ENCODE measurements at regions not wholly inside any gene's neighbourhood (a gene's known extent, or its start where the extent isn't known, plus 50 kb on each side); places are given as distances from the start of the nearest gene placed in this dataset.
"Not testable (repeated sequence)": the region's sequence is repeated elsewhere in the genome, so short reads cannot be mapped to it uniquely, and the experiment has no call there.

- no peak overlapping the region for H3K9ac ChIP-seq (ENCODE audit: low read length)
- no peaks in the 10 kb centered on the region for H3K27me3 ChIP-seq (ENCODE audit: control insufficient read depth, insufficient read depth, low read length)
These were observed 99.9 kb downstream of the ANKRD18B start for GRCh38 chr9:33623658-33624586.

GRCh38 chr9:33628318-33628717 is 104.3 kb downstream of the ANKRD18B start:
- H3K9ac ChIP-seq (ENCODE audit: low read length); H3K27me3 ChIP-seq (ENCODE audit: control insufficient read depth, insufficient read depth, low read length); H3K9me3 ChIP-seq (ENCODE audit: control insufficient read depth, low read length); H3K36me3 ChIP-seq (ENCODE audit: control insufficient read depth, insufficient read depth, low read length); H3K4me3 ChIP-seq (ENCODE audit: low read length); H3K4me1 ChIP-seq (ENCODE audit: control insufficient read depth, insufficient read depth, low read length): not testable (repeated sequence)

More at GRCh38 chr9:33623658-33624586, 99.9 kb downstream of the ANKRD18B start:
- no peaks in the 10 kb centered on the region for H3K9me3 ChIP-seq (ENCODE audit: control insufficient read depth, low read length)
- no peaks in the 10 kb centered on the region for H3K36me3 ChIP-seq (ENCODE audit: control insufficient read depth, insufficient read depth, low read length)
- H3K4me3 ChIP-seq (ENCODE audit: low read length), result no peak overlapping the region
- H3K4me1 ChIP-seq (ENCODE audit: control insufficient read depth, insufficient read depth, low read length), result no peaks in the 10 kb centered on the region

GRCh38 chr9:33628865-33629410 is 104.9 kb downstream of the ANKRD18B start:
- Histone ChIP-seq H3K9ac (ENCODE audit: low read length) (no peak overlapping the region), H3K4me3 (ENCODE audit: low read length) (no peak overlapping the region), H3K4me1 (ENCODE audit: control insufficient read depth, insufficient read depth, low read length) (no peaks in the 10 kb centered on the region), H3K9me3 (ENCODE audit: control insufficient read depth, low read length) (no peaks in the 10 kb centered on the region), H3K27me3 (ENCODE audit: control insufficient read depth, insufficient read depth, low read length) (no peaks in the 10 kb centered on the region), H3K36me3 (ENCODE audit: control insufficient read depth, insufficient read depth, low read length) (no peaks in the 10 kb centered on the region)

GRCh38 chr9:33633636-33634035 is 109.6 kb downstream of the ANKRD18B start:
- H3K4me3 ChIP-seq (ENCODE audit: low read length), result no peak overlapping the region
- no peaks in the 10 kb centered on the region for H3K4me1 ChIP-seq (ENCODE audit: control insufficient read depth, insufficient read depth, low read length)
- H3K36me3 ChIP-seq (ENCODE audit: control insufficient read depth, insufficient read depth, low read length), result no peaks in the 10 kb centered on the region
- H3K9ac ChIP-seq (ENCODE audit: low read length), result no peak overlapping the region
- peaks cover 8% of the 10 kb centered on the region for H3K27me3 ChIP-seq (ENCODE audit: control insufficient read depth, insufficient read depth, low read length)
- no peaks in the 10 kb centered on the region for H3K9me3 ChIP-seq (ENCODE audit: control insufficient read depth, low read length)

GRCh38 chr9:33637881-33638280 is 113.8 kb downstream of the ANKRD18B start:
- Histone ChIP-seq H3K4me3 (ENCODE audit: low read length) (no peak overlapping the region), H3K9ac (ENCODE audit: low read length) (no peak overlapping the region), H3K4me1 (ENCODE audit: control insufficient read depth, insufficient read depth, low read length) (no peaks in the 10 kb centered on the region), H3K9me3 (ENCODE audit: control insufficient read depth, low read length) (no peaks in the 10 kb centered on the region), H3K36me3 (ENCODE audit: control insufficient read depth, insufficient read depth, low read length) (no peaks in the 10 kb centered on the region), H3K27me3 (ENCODE audit: control insufficient read depth, insufficient read depth, low read length) (peaks cover 13% of the 10 kb centered on the region)

GRCh38 chr9:33638391-33638915 is 114.4 kb downstream of the ANKRD18B start:
- H3K4me3 ChIP-seq (ENCODE audit: low read length), result no peak overlapping the region
- H3K36me3 ChIP-seq (ENCODE audit: control insufficient read depth, insufficient read depth, low read length), result no peaks in the 10 kb centered on the region
- H3K4me1 ChIP-seq (ENCODE audit: control insufficient read depth, insufficient read depth, low read length), result no peaks in the 10 kb centered on the region
- H3K27me3 ChIP-seq (ENCODE audit: control insufficient read depth, insufficient read depth, low read length), result peaks cover 13% of the 10 kb centered on the region
- no peaks in the 10 kb centered on the region for H3K9me3 ChIP-seq (ENCODE audit: control insufficient read depth, low read length)
- no peak overlapping the region for H3K9ac ChIP-seq (ENCODE audit: low read length)

GRCh38 chr9:33645706-33646105 is 121.7 kb downstream of the ANKRD18B start:
- Histone ChIP-seq H3K36me3 (ENCODE audit: control insufficient read depth, insufficient read depth, low read length) (no peaks in the 10 kb centered on the region), H3K9me3 (ENCODE audit: control insufficient read depth, low read length) (no peaks in the 10 kb centered on the region), H3K4me1 (ENCODE audit: control insufficient read depth, insufficient read depth, low read length) (no peaks in the 10 kb centered on the region), H3K9ac (ENCODE audit: low read length) (no peak overlapping the region), H3K27me3 (ENCODE audit: control insufficient read depth, insufficient read depth, low read length) (peaks cover 9% of the 10 kb centered on the region), H3K4me3 (ENCODE audit: low read length) (no peak overlapping the region)

- Histone ChIP-seq H3K27me3 (ENCODE audit: control insufficient read depth, insufficient read depth, low read length) (peaks cover 4% of the 10 kb centered on the region), H3K4me3 (ENCODE audit: low read length) (no peak overlapping the region), H3K36me3 (ENCODE audit: control insufficient read depth, insufficient read depth, low read length) (no peaks in the 10 kb centered on the region), H3K4me1 (ENCODE audit: control insufficient read depth, insufficient read depth, low read length) (no peaks in the 10 kb centered on the region), H3K9me3 (ENCODE audit: control insufficient read depth, low read length) (no peaks in the 10 kb centered on the region), H3K9ac (ENCODE audit: low read length) (no peak overlapping the region)
These were observed 125.4 kb downstream of the ANKRD18B start for GRCh38 chr9:33649463-33649862.

- Histone ChIP-seq H3K36me3 (ENCODE audit: control insufficient read depth, insufficient read depth, low read length) (no peaks in the 10 kb centered on the region), H3K27me3 (ENCODE audit: control insufficient read depth, insufficient read depth, low read length) (peaks cover 4% of the 10 kb centered on the region)
These were observed 127.1 kb downstream of the ANKRD18B start for GRCh38 chr9:33651125-33651524.

GRCh38 chr9:33659921-33660320 is 135.4 kb upstream of the PRSS3 start:
- H3K9ac ChIP-seq (ENCODE audit: low read length), result no peak overlapping the region
- no peaks in the 10 kb centered on the region for H3K36me3 ChIP-seq (ENCODE audit: control insufficient read depth, insufficient read depth, low read length)
- no peak overlapping the region for H3K4me3 ChIP-seq (ENCODE audit: low read length)
- H3K4me1 ChIP-seq (ENCODE audit: control insufficient read depth, insufficient read depth, low read length), result no peaks in the 10 kb centered on the region
- peaks cover 2% of the 10 kb centered on the region for H3K27me3 ChIP-seq (ENCODE audit: control insufficient read depth, insufficient read depth, low read length)
- no peaks in the 10 kb centered on the region for H3K9me3 ChIP-seq (ENCODE audit: control insufficient read depth, low read length)

More at GRCh38 chr9:33651125-33651524, 127.1 kb downstream of the ANKRD18B start:
- no peaks in the 10 kb centered on the region for H3K9me3 ChIP-seq (ENCODE audit: control insufficient read depth, low read length)
- H3K4me3 ChIP-seq (ENCODE audit: low read length), result no peak overlapping the region
- no peak overlapping the region for H3K9ac ChIP-seq (ENCODE audit: low read length)
- H3K4me1 ChIP-seq (ENCODE audit: control insufficient read depth, insufficient read depth, low read length), result no peaks in the 10 kb centered on the region

GRCh38 chr9:33660772-33661171 is 134.6 kb upstream of the PRSS3 start:
- peaks cover 2% of the 10 kb centered on the region for H3K27me3 ChIP-seq (ENCODE audit: control insufficient read depth, insufficient read depth, low read length)
- H3K4me3 ChIP-seq (ENCODE audit: low read length), result no peak overlapping the region
- no peak overlapping the region for H3K9ac ChIP-seq (ENCODE audit: low read length)
- H3K9me3 ChIP-seq (ENCODE audit: control insufficient read depth, low read length), result no peaks in the 10 kb centered on the region
- no peaks in the 10 kb centered on the region for H3K36me3 ChIP-seq (ENCODE audit: control insufficient read depth, insufficient read depth, low read length)
- no peaks in the 10 kb centered on the region for H3K4me1 ChIP-seq (ENCODE audit: control insufficient read depth, insufficient read depth, low read length)

GRCh38 chr9:33661176-33661575 is 134.2 kb upstream of the PRSS3 start:
- H3K9me3 ChIP-seq (ENCODE audit: control insufficient read depth, low read length), result no peaks in the 10 kb centered on the region
- no peaks in the 10 kb centered on the region for H3K36me3 ChIP-seq (ENCODE audit: control insufficient read depth, insufficient read depth, low read length)
- H3K9ac ChIP-seq (ENCODE audit: low read length), result no peak overlapping the region
- H3K4me1 ChIP-seq (ENCODE audit: control insufficient read depth, insufficient read depth, low read length), result no peaks in the 10 kb centered on the region
- H3K27me3 ChIP-seq (ENCODE audit: control insufficient read depth, insufficient read depth, low read length), result peaks cover 2% of the 10 kb centered on the region
- no peak overlapping the region for H3K4me3 ChIP-seq (ENCODE audit: low read length)
